ENCODE measurements at regions not wholly inside any gene's neighbourhood (a gene's known extent, or its start where the extent isn't known, plus 50 kb on each side); places are given as distances from the start of the nearest gene placed in this dataset.

DNA sequence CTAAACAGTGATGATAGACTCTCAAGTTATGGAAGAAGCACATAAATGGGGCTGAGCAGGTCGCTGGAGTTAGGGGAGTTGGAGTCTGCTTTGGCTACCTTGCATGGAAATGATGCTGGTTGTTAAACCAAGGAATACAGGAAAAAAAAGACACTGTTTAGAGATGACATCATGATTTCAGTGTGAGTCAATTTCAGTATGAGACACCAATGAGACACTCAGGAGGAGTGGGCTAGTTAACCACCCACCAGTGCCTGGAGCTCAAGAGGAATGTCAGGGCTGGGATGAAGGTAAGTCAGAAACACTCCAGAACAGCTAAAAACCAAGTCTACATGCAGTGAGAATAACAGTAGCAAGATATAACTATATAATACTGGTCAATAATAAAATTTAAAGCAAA is 303.6 kb downstream of the SOX11 start:
- TF ChIP-seq, protein P1, sequence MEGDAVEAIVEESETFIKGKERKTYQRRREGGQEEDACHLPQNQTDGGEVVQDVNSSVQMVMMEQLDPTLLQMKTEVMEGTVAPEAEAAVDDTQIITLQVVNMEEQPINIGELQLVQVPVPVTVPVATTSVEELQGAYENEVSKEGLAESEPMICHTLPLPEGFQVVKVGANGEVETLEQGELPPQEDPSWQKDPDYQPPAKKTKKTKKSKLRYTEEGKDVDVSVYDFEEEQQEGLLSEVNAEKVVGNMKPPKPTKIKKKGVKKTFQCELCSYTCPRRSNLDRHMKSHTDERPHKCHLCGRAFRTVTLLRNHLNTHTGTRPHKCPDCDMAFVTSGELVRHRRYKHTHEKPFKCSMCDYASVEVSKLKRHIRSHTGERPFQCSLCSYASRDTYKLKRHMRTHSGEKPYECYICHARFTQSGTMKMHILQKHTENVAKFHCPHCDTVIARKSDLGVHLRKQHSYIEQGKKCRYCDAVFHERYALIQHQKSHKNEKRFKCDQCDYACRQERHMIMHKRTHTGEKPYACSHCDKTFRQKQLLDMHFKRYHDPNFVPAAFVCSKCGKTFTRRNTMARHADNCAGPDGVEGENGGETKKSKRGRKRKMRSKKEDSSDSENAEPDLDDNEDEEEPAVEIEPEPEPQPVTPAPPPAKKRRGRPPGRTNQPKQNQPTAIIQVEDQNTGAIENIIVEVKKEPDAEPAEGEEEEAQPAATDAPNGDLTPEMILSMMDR (IDR thresholded peaks at IDR 0.05; ENCODE audit: poor library complexity): no peak
- TF ChIP-seq EZH2 (IDR thresholded peaks at IDR 0.05; ENCODE audit: borderline replicate concordance): no peak

Data from hepatocyte (in vitro differentiated cells).